GM21786 (cell line): ENCODE measurements at regions not wholly inside any gene's neighbourhood (a gene's known extent, or its start where the extent isn't known, plus 50 kb on each side); places are given as distances from the start of the nearest gene placed in this dataset.
"Not testable (repeated sequence)": the region's sequence is repeated elsewhere in the genome, so short reads cannot be mapped to it uniquely, and the experiment has no call there.

Experiments used
- ATAC-seq: cut with Tn5 transposase; IDR thresholded peaks from one replicate; pipeline ENCODE4 v1.9.1; 2021; ENCODE audit not compliant: unreplicated experiment

GRCh38 chr6:164408868-164409267, 900.5 kb downstream of the C6orf118 start:
- ATAC-seq, result no peak

- ATAC-seq, result no peak
Observed at GRCh38 chr6:164404812-164405488, 904.5 kb downstream of the C6orf118 start.

GRCh38 chr6:164401871-164402270, 907.5 kb downstream of the C6orf118 start:
- ATAC-seq, result no peak

- ATAC-seq, result no peak
Observed at GRCh38 chr6:164398647-164399046, 910.8 kb downstream of the C6orf118 start.

- peak; percentile 88 for ATAC-seq
Observed at GRCh38 chr6:164396071-164397047, 913.0 kb downstream of the C6orf118 start.

GRCh38 chr6:164379795-164380194, 929.6 kb downstream of the C6orf118 start:
- no peak for ATAC-seq

- ATAC-seq, result no peak
Observed at GRCh38 chr6:164378330-164378729, 931.1 kb downstream of the C6orf118 start.

GRCh38 chr6:164377348-164377918, 932.0 kb downstream of the C6orf118 start:
- no peak for ATAC-seq

- no peak for ATAC-seq
Observed at GRCh38 chr6:164370773-164371172, 938.6 kb downstream of the C6orf118 start.

- ATAC-seq, result no peak
Observed at GRCh38 chr6:164359441-164359840, 944.9 kb downstream of the QKI start.

- no peak for ATAC-seq
Observed at GRCh38 chr6:164359036-164359435, 944.5 kb downstream of the QKI start.

- no peak for ATAC-seq
Observed at GRCh38 chr6:164356814-164357213, 942.3 kb downstream of the QKI start.

GRCh38 chr6:164347455-164347854, 932.9 kb downstream of the QKI start:
- ATAC-seq, result no peak

GRCh38 chr6:164346631-164347030, 932.1 kb downstream of the QKI start:
- ATAC-seq, result no peak

- ATAC-seq, result no peak
Observed at GRCh38 chr6:164345806-164346496, 931.4 kb downstream of the QKI start.

GRCh38 chr6:164345327-164345726, 930.8 kb downstream of the QKI start:
- no peak for ATAC-seq

- no peak for ATAC-seq
Observed at GRCh38 chr6:164344801-164345291, 930.3 kb downstream of the QKI start.

GRCh38 chr6:164339442-164339841, 924.9 kb downstream of the QKI start:
- ATAC-seq, result not testable (repeated sequence)

GRCh38 chr6:164337925-164338397, 923.4 kb downstream of the QKI start:
- no peak for ATAC-seq

- ATAC-seq, result no peak
Observed at GRCh38 chr6:164337024-164337924, 922.8 kb downstream of the QKI start.
